SK-N-MC (cell line): ENCODE measurements at regions not wholly inside any gene's neighbourhood (a gene's known extent, or its start where the extent isn't known, plus 50 kb on each side); places are given as distances from the start of the nearest gene placed in this dataset.

Experiments used
- EZH2 ChIP-seq: fragments of 200-600 bp; sonication (generic); IDR thresholded peaks from one replicate; pipeline ENCODE4 v1.6.1; 2017; ENCODE audit warnings: antibody characterized with exemption
- FOXP2 ChIP-seq: optimal IDR thresholded peaks from 2 replicates; pipeline ENCODE3; 2011; ENCODE audit warnings: mild to moderate bottlenecking, moderate library complexity; ENCODE audit not compliant: insufficient read depth; ENCODE audit errors: extremely low read length, control extremely low read depth
- POLR2AphosphoS5 ChIP-seq: IDR thresholded peaks from 2 replicates; pipeline ENCODE4 v1.6.1; 2012; ENCODE audit warnings: mild to moderate bottlenecking, low read depth, low read length, borderline replicate concordance

DNA sequence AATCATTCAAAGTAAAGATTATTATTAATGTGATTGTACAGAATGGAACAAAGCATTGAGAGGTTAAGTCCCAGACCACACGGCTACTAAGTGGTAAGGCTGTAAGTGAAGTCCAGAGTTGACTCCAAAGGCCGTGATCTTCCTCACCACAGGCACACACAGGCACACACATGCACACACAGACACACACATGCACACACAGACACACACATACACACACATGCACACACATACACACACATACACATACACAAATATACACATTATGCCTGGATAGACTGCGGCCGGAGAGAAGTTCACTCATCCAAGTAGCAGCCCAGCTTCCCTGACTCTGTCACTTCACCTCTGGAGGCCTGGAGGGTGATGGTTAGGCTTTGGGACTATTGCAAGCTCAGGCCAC lies 121.9 kb downstream of the HLX start:
- TF ChIP-seq POLR2AphosphoS5 (no peak), EZH2 (no peak), FOXP2 (no peak)
